ENCODE measurements at regions not wholly inside any gene's neighbourhood (a gene's known extent, or its start where the extent isn't known, plus 50 kb on each side); places are given as distances from the start of the nearest gene placed in this dataset.

- no peak for DNase-seq
Measured at GRCh38 chr6:10048370-10049297, 366.2 kb downstream of the TFAP2A start.

- no peak for DNase-seq
Measured at GRCh38 chr6:10042280-10042679, 372.6 kb downstream of the TFAP2A start.

- peak; percentile 46 for DNase-seq
Measured at GRCh38 chr6:10033223-10033829, 381.5 kb downstream of the TFAP2A start.

- no peak for DNase-seq
Measured at GRCh38 chr6:10031617-10032016, 383.3 kb downstream of the TFAP2A start.

- no peak for DNase-seq
Measured at GRCh38 chr6:10030942-10031537, 383.8 kb downstream of the TFAP2A start.

- no peak for DNase-seq
Measured at GRCh38 chr6:10028222-10028621, 386.7 kb downstream of the TFAP2A start.

- DNase-seq, result no peak
Measured at GRCh38 chr6:10019851-10020250, 395.0 kb downstream of the TFAP2A start.

- DNase-seq, result peak; percentile 34
Measured at GRCh38 chr6:10014557-10014956, 400.3 kb downstream of the TFAP2A start.

- DNase-seq, result no peak
Measured at GRCh38 chr6:10000551-10000950, 414.3 kb downstream of the TFAP2A start.

- no peak for DNase-seq
Measured at GRCh38 chr6:9999796-10000195, 415.1 kb downstream of the TFAP2A start.

GRCh38 chr6:9986273-9986672, 428.6 kb downstream of the TFAP2A start:
- DNase-seq, result no peak

GRCh38 chr6:9985481-9985880, 429.4 kb downstream of the TFAP2A start:
- no peak for DNase-seq

GRCh38 chr6:9984607-9985006, 430.3 kb downstream of the TFAP2A start:
- no peak for DNase-seq

- no peak for DNase-seq
Measured at GRCh38 chr6:9983168-9983567, 431.7 kb downstream of the TFAP2A start.

GRCh38 chr6:9982215-9982614, 432.7 kb downstream of the TFAP2A start:
- DNase-seq, result no peak

GRCh38 chr6:9979996-9980395, 434.9 kb downstream of the TFAP2A start:
- no peak for DNase-seq

GRCh38 chr6:9978480-9978879, 436.4 kb downstream of the TFAP2A start:
- DNase-seq, result no peak

- peak; percentile 68 for DNase-seq
Measured at GRCh38 chr6:9977411-9977810, 437.5 kb downstream of the TFAP2A start.

- no peak for DNase-seq
Measured at GRCh38 chr6:9961646-9962045, 453.2 kb downstream of the TFAP2A start.

- DNase-seq, result no peak
Measured at GRCh38 chr6:9957215-9957759, 457.6 kb downstream of the TFAP2A start.

GRCh38 chr6:9948678-9949077, 466.2 kb downstream of the TFAP2A start:
- DNase-seq, result no peak

- no peak for DNase-seq
Measured at GRCh38 chr6:9943986-9944385, 470.9 kb downstream of the TFAP2A start.

- DNase-seq, result no peak
Measured at GRCh38 chr6:9943026-9943425, 471.8 kb downstream of the TFAP2A start.

Data from renal pelvis (tissue), 1 donor.